ENCODE measurements at regions not wholly inside any gene's neighbourhood (a gene's known extent, or its start where the extent isn't known, plus 50 kb on each side); places are given as distances from the start of the nearest gene placed in this dataset.
A peak's percentile ranks its signal among the peaks of the same experiment; 100 is the strongest.

DNA sequence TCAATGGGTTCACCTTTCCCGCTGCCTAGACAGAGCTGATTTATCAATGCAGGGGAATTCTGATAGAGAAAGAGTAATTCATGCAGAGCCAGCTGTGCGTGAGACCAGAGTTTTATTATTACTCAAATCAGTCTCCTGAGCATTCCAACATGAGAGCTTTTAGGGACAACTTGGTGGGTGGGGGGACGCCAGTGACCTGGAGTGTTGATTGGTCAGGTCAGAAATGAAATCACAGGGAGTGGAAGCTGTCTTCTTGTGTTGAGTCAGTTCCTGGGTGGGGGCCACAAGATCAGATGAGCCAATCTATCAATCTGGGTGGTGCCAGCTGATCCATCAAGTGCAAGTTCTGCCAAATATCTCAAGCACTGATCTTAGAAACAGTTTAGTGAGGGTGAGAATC, 99.0 kb upstream of the CAV2 start:
- Histone ChIP-seq H3K27me3 (ENCODE audit: control insufficient read depth, extremely low read depth, insufficient read depth, low read length) (no peaks in the 10 kb centered on the region), H3K9me1 (ENCODE audit: control insufficient read depth, extremely low read depth, insufficient read depth, low read length) (no peaks in the 10 kb centered on the region), H3K79me2 (ENCODE audit: control insufficient read depth, insufficient read depth, low read length) (no peaks in the 10 kb centered on the region), H3K4me2 (ENCODE audit: control insufficient read depth, extremely low read depth, insufficient read depth, low read depth, low read length) (peak overlapping the region; percentile 56), H3K36me3 (ENCODE audit: control insufficient read depth in 2 of 2, extremely low read depth in 1 of 2, insufficient read depth in 2 of 2, low read length in 2 of 2) (no peaks in the 10 kb centered on the region), H2AFZ (ENCODE audit: control insufficient read depth, low read length) (peak overlapping the region; percentile 32), H3K27ac (ENCODE audit: control insufficient read depth, insufficient read depth, low read length) (peak overlapping the region; percentile 74), H3K4me1 (ENCODE audit: control insufficient read depth, extremely low read depth, insufficient read depth, low read length) (peaks cover 27% of the 10 kb centered on the region), H3K9ac (ENCODE audit: control insufficient read depth, extremely low read depth, insufficient read depth, low read length) (no peak overlapping the region), H3K4me3 (ENCODE audit: control insufficient read depth in 2 of 3, extremely low read depth in 1 of 3, insufficient read depth in 2 of 3, low read depth in 1 of 3, low read length in 3 of 3) (peak overlapping the region in 1 of 3 experiments; percentile 16), H4K20me1 (ENCODE audit: control insufficient read depth, extremely low read depth, insufficient read depth, low read length) (no peaks in the 10 kb centered on the region), H3K9me3 (ENCODE audit: control insufficient read depth, low read depth, low read length) (peaks cover 7% of the 10 kb centered on the region)
- DNase-seq (ENCODE audit: low read depth, low spot score) (peak; percentile 65), FAIRE-seq (no peak)
- TF ChIP-seq, protein P1, sequence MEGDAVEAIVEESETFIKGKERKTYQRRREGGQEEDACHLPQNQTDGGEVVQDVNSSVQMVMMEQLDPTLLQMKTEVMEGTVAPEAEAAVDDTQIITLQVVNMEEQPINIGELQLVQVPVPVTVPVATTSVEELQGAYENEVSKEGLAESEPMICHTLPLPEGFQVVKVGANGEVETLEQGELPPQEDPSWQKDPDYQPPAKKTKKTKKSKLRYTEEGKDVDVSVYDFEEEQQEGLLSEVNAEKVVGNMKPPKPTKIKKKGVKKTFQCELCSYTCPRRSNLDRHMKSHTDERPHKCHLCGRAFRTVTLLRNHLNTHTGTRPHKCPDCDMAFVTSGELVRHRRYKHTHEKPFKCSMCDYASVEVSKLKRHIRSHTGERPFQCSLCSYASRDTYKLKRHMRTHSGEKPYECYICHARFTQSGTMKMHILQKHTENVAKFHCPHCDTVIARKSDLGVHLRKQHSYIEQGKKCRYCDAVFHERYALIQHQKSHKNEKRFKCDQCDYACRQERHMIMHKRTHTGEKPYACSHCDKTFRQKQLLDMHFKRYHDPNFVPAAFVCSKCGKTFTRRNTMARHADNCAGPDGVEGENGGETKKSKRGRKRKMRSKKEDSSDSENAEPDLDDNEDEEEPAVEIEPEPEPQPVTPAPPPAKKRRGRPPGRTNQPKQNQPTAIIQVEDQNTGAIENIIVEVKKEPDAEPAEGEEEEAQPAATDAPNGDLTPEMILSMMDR (optimal IDR thresholded peaks at IDR 0.05 in 1 of 3, IDR thresholded peaks at IDR 0.05 in 1 of 3, conservative IDR thresholded peaks at IDR 0.05 in 1 of 3; ENCODE audit: extremely low read depth in 1 of 3, insufficient read depth in 2 of 3, low read length in 3 of 3) = no peak
- no peak for TF ChIP-seq EZH2 (IDR thresholded peaks at IDR 0.05; ENCODE audit: low read length)
- dilution Hi-C loops (cut with MboI; ENCODE audit: extremely low pct_ligation_motif_present, low sequenced_read_pairs) = no loop called here

DNA sequence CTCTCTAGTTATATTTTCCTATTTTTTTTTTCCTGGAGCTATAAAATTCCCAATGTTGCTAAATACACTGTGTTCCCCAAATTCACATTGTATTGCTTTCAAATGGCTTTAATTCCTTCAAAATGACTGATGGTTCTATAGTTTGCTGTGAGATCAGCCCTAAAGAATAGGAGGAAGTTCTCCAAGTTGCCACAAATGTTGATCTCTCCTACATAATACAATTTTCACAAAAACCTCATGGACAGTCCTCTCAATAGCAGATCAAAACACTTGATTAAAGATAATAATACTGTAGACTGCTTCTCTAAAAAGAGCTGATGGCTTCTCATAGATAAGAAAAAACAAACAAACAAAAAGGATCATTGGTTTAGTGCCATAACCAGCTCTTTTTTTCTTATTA, 97.8 kb upstream of the CAV2 start:
- no peak for TF ChIP-seq EZH2 (IDR thresholded peaks at IDR 0.05; ENCODE audit: low read length)
- TF ChIP-seq, protein P1 (optimal IDR thresholded peaks at IDR 0.05 in 1 of 3, IDR thresholded peaks at IDR 0.05 in 1 of 3, conservative IDR thresholded peaks at IDR 0.05 in 1 of 3; ENCODE audit: extremely low read depth in 1 of 3, insufficient read depth in 2 of 3, low read length in 3 of 3) = no peak
- Histone ChIP-seq H3K36me3 (ENCODE audit: control insufficient read depth in 2 of 2, extremely low read depth in 1 of 2, insufficient read depth in 2 of 2, low read length in 2 of 2) (no peaks in the 10 kb centered on the region), H3K9ac (ENCODE audit: control insufficient read depth, extremely low read depth, insufficient read depth, low read length) (no peak overlapping the region), H3K4me2 (ENCODE audit: control insufficient read depth, extremely low read depth, insufficient read depth, low read depth, low read length) (no peak overlapping the region), H3K9me3 (ENCODE audit: control insufficient read depth, low read depth, low read length) (peaks cover 7% of the 10 kb centered on the region), H3K4me3 (ENCODE audit: control insufficient read depth in 2 of 3, extremely low read depth in 1 of 3, insufficient read depth in 2 of 3, low read depth in 1 of 3, low read length in 3 of 3) (no peak overlapping the region), H3K27ac (ENCODE audit: control insufficient read depth, insufficient read depth, low read length) (no peak overlapping the region), H2AFZ (ENCODE audit: control insufficient read depth, low read length) (no peak overlapping the region), H3K27me3 (ENCODE audit: control insufficient read depth, extremely low read depth, insufficient read depth, low read length) (no peaks in the 10 kb centered on the region), H4K20me1 (ENCODE audit: control insufficient read depth, extremely low read depth, insufficient read depth, low read length) (no peaks in the 10 kb centered on the region), H3K4me1 (ENCODE audit: control insufficient read depth, extremely low read depth, insufficient read depth, low read length) (peaks cover 21% of the 10 kb centered on the region), H3K79me2 (ENCODE audit: control insufficient read depth, insufficient read depth, low read length) (no peaks in the 10 kb centered on the region), H3K9me1 (ENCODE audit: control insufficient read depth, extremely low read depth, insufficient read depth, low read length) (no peaks in the 10 kb centered on the region)
- dilution Hi-C loops (cut with MboI; ENCODE audit: extremely low pct_ligation_motif_present, low sequenced_read_pairs) = no loop called here
- DNase-seq (ENCODE audit: low read depth, low spot score) = no peak
- FAIRE-seq = no peak
